H9 (cell line): ENCODE measurements at regions not wholly inside any gene's neighbourhood (a gene's known extent, or its start where the extent isn't known, plus 50 kb on each side); places are given as distances from the start of the nearest gene placed in this dataset.

Experiments used
- DNase-seq: peaks from one replicate; pipeline ENCODE4 v3.0.0-alpha.2; 2017
- H2AFZ ChIP-seq: one replicate; pipeline ENCODE4 v1.6.1; 2013; ENCODE audit warnings: mild to moderate bottlenecking, low read length, control low read depth, moderate library complexity
- H2AK5ac ChIP-seq: 2 replicates; pipeline ENCODE4 v1.6.1; 2013; ENCODE audit warnings: low read length, control low read depth, mixed read lengths; ENCODE audit not compliant: insufficient read length
- H2BK120ac ChIP-seq: one replicate; pipeline ENCODE4 v1.6.1; 2013; ENCODE audit warnings: low read depth, mild to moderate bottlenecking, low read length, control low read depth, inconsistent platforms; ENCODE audit not compliant: poor library complexity, severe bottlenecking
- H2BK12ac ChIP-seq: 2 replicates; pipeline ENCODE4 v1.6.1; 2013; ENCODE audit warnings: low read length, control low read depth, mixed read lengths, low read depth; ENCODE audit not compliant: insufficient read length
- H2BK15ac ChIP-seq: 2 replicates; pipeline ENCODE4 v1.6.1; 2013; ENCODE audit warnings: low read depth, low read length, control low read depth
- H2BK20ac ChIP-seq: one replicate; pipeline ENCODE4 v1.6.1; 2013; ENCODE audit warnings: low read depth, mild to moderate bottlenecking, low read length, control low read depth, inconsistent platforms; ENCODE audit not compliant: poor library complexity, severe bottlenecking
- H2BK5ac ChIP-seq: 2 replicates; pipeline ENCODE4 v1.6.1; 2013; ENCODE audit warnings: low read length, control low read depth, mixed read lengths; ENCODE audit not compliant: insufficient read length
- H3K14ac ChIP-seq: 2 replicates; pipeline ENCODE4 v1.6.1; 2013; ENCODE audit warnings: low read length, control low read depth; ENCODE audit not compliant: insufficient read depth
- H3K18ac ChIP-seq: 2 replicates; pipeline ENCODE4 v1.6.1; 2013; ENCODE audit warnings: low read depth, mild to moderate bottlenecking, mixed read lengths, low read length, control low read depth; ENCODE audit not compliant: insufficient read length
- H3K23ac ChIP-seq: 2 replicates; pipeline ENCODE4 v1.6.1; 2013; ENCODE audit warnings: low read length, control low read depth, mixed read lengths, low read depth; ENCODE audit not compliant: insufficient read length
- H3K23me2 ChIP-seq: 2 replicates; pipeline ENCODE4 v1.6.1; 2013; ENCODE audit warnings: low read depth, mild to moderate bottlenecking, mixed read lengths, low read length, control low read depth; ENCODE audit not compliant: insufficient read length, poor library complexity, severe bottlenecking
- H3K27ac ChIP-seq: 2 replicates; pipeline ENCODE4 v1.5.1; 2013; ENCODE audit warnings: low read length, control low read depth, mixed read lengths, low read depth; ENCODE audit not compliant: insufficient read length
- H3K27me3 ChIP-seq: 2 replicates; pipeline ENCODE4 v1.6.1; 2013; ENCODE audit warnings: low read length, control low read depth, inconsistent platforms; ENCODE audit not compliant: insufficient read depth
- H3K4ac ChIP-seq: 2 replicates; pipeline ENCODE4 v1.6.1; 2013; ENCODE audit warnings: low read depth, mild to moderate bottlenecking, control low read depth, inconsistent platforms, low read length, moderate library complexity
- H3K4me1 ChIP-seq: 2 replicates; pipeline ENCODE4 v1.6.1; 2013; ENCODE audit warnings: low read length, control low read depth, inconsistent platforms; ENCODE audit not compliant: insufficient read depth
- H3K4me2 ChIP-seq: 2 replicates; pipeline ENCODE4 v1.6.1; 2013; ENCODE audit warnings: low read length, control low read depth, mixed read lengths; ENCODE audit not compliant: insufficient read length, insufficient read depth
- H3K56ac ChIP-seq: 2 replicates; pipeline ENCODE4 v1.6.1; 2013; ENCODE audit warnings: low read depth, mild to moderate bottlenecking, mixed read lengths, low read length, control low read depth; ENCODE audit not compliant: insufficient read length
- H3K79me1 ChIP-seq: 2 replicates; pipeline ENCODE4 v1.6.1; 2013; ENCODE audit warnings: low read depth, mild to moderate bottlenecking, moderate library complexity, low read length, control low read depth, inconsistent platforms; ENCODE audit not compliant: insufficient read depth, poor library complexity, severe bottlenecking
- H3K79me2 ChIP-seq: 2 replicates; pipeline ENCODE4 v1.6.1; 2013; ENCODE audit warnings: low read length, control low read depth, inconsistent platforms; ENCODE audit not compliant: insufficient read depth
- H3K9ac ChIP-seq: 2 replicates; pipeline ENCODE4 v1.6.1; 2013; ENCODE audit warnings: low read length, control low read depth, mixed read lengths; ENCODE audit not compliant: insufficient read length; ENCODE audit errors: extremely low read depth
- H3K9me3 ChIP-seq: one replicate; pipeline ENCODE4 v1.6.1; 2013; ENCODE audit warnings: low read depth, low read length, inconsistent platforms; ENCODE audit not compliant: control insufficient read depth
- H3T11ph ChIP-seq: one replicate; pipeline ENCODE4 v1.6.1; 2013; ENCODE audit warnings: mild to moderate bottlenecking, low read length, control low read depth, inconsistent platforms
- H4K20me1 ChIP-seq: one replicate; pipeline ENCODE4 v1.6.1; 2013; ENCODE audit not compliant: control insufficient read depth, insufficient read length, insufficient read depth
- H4K5ac ChIP-seq: 2 replicates; pipeline ENCODE4 v1.6.1; 2013; ENCODE audit warnings: low read depth, mild to moderate bottlenecking, mixed read lengths, low read length, control low read depth; ENCODE audit not compliant: insufficient read length
- H4K8ac ChIP-seq: replicated peaks from 2 replicates; pipeline ENCODE4 v1.6.1; 2013; ENCODE audit warnings: low read length, control low read depth, mixed read lengths, low read depth; ENCODE audit not compliant: insufficient read length
- H4K91ac ChIP-seq: 2 replicates; pipeline ENCODE4 v1.6.1; 2013; ENCODE audit warnings: low read depth, mild to moderate bottlenecking, moderate library complexity, mixed read lengths, low read length, control low read depth; ENCODE audit not compliant: insufficient read length
- H3K27ac Mint-ChIP-seq, 3 experiments: 2 replicates in 2 of 3; 3 replicates in 1 of 3; pipeline ENCODE4 v1.8.0; 2020 to 2021; ENCODE audit warnings: mixed read lengths in 3 of 3, mild to moderate bottlenecking in 1 of 3, moderate library complexity in 1 of 3
- H3K27me3 Mint-ChIP-seq: 2 replicates; pipeline ENCODE4 v1.8.0; 2021; ENCODE audit warnings: low read depth, mild to moderate bottlenecking, moderate library complexity, mixed read lengths
- H3K36me3 Mint-ChIP-seq, 3 experiments: 2 replicates in 2 of 3; 3 replicates in 1 of 3; pipeline ENCODE4 v1.8.0; 2020 to 2021; ENCODE audit warnings: low read depth in 3 of 3, mixed read lengths in 3 of 3; ENCODE audit not compliant: insufficient read depth in 1 of 3
- H3K4me1 Mint-ChIP-seq, 2 experiments: 2 replicates each; pipeline ENCODE4 v1.8.0; 2020; ENCODE audit warnings: mixed read lengths in 2 of 2
- H3K4me3 Mint-ChIP-seq, 2 experiments: 2 replicates in 1 of 2; 3 replicates in 1 of 2; pipeline ENCODE4 v1.8.0; 2020 to 2021; ENCODE audit warnings: mild to moderate bottlenecking in 2 of 2, mixed read lengths in 2 of 2, moderate library complexity in 1 of 2
- H3K9me3 Mint-ChIP-seq, 2 experiments: 2 replicates in 1 of 2; 3 replicates in 1 of 2; pipeline ENCODE4 v1.8.0; 2020; ENCODE audit warnings: mild to moderate bottlenecking in 2 of 2, mixed read lengths in 2 of 2, moderate library complexity in 1 of 2
- WGBS: extraction: QIAGEN DNeasy Blood & Tissue Kit; methylation state at CpG from one replicate; pipeline ENCODE4 v1.1.7; 2013; ENCODE audit warnings: missing lambda C conversion rate, low lambda C conversion rate, mixed read lengths; ENCODE audit not compliant: insufficient read length; ENCODE audit errors: extremely low coverage; 5-methylcytosine and 5-hydroxymethylcytosine counted together
- TF ChIP-seq, protein P1 (sequence below): fragments of 200-600 bp; sonication (generic); conservative IDR thresholded peaks from 3 replicates; pipeline ENCODE4 v1.8.0; 2021; ENCODE audit warnings: antibody characterized with exemption, mild to moderate bottlenecking

DNA sequence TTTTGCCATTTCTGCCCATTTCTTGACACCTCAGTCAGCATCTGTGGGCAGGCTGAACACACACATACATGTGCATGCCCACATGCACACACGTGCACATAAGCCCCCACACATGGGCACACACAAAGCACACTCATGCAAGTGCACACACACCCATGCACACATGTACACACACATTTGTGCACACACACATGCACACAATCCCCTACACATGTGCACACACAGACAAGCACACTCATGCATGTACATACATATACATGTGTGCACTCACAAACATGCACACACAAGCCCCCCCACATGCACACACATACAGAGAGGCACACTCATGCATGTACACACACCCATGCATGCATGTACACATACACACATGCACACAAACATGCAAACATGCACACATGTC, 83.5 kb upstream of the ACTRT2 start:
- Histone ChIP-seq H3K23me2 (no peaks in the 10 kb centered on the region), H3K27ac (no peak overlapping the region), H4K91ac (no peak overlapping the region), H3K9ac (no peak overlapping the region), H2BK5ac (no peak overlapping the region), H3K79me2 (no peaks in the 10 kb centered on the region), H4K8ac (no peak overlapping the region), H3K14ac (no peak overlapping the region), H2AFZ (no peak overlapping the region), H3K18ac (no peak overlapping the region), H3K79me1 (no peaks in the 10 kb centered on the region), H2BK12ac (no peak overlapping the region), H2BK15ac (no peak overlapping the region), H3K9me3 (peaks cover 80% of the 10 kb centered on the region), H3K4me2 (no peak overlapping the region), H2AK5ac (no peak overlapping the region), H3K56ac (no peak overlapping the region), H3K23ac (no peak overlapping the region), H3K27me3 (no peaks in the 10 kb centered on the region), H2BK120ac (no peak overlapping the region), H3K4me1 (no peaks in the 10 kb centered on the region), H2BK20ac (no peak overlapping the region), H4K20me1 (no peaks in the 10 kb centered on the region), H3T11ph (no peak overlapping the region), H3K4ac (no peak overlapping the region), H4K5ac (no peak overlapping the region)
- Mint-ChIP-seq H3K36me3 (peaks cover 0 to 20% (median 7%) of the 10 kb centered on the region in 3 experiments; a peak in 4 of 7 replicates), H3K27ac (no peak overlapping the region), H3K9me3 (peaks cover 37 to 77% of the 10 kb centered on the region in 2 experiments), H3K4me3 (no peak overlapping the region), H3K4me1 (no peaks in the 10 kb centered on the region), H3K27me3 (peaks cover 2% of the 10 kb centered on the region)
- WGBS, result no CpG with 5 or more reads among the region's 1 CpG
- TF ChIP-seq, protein P1, sequence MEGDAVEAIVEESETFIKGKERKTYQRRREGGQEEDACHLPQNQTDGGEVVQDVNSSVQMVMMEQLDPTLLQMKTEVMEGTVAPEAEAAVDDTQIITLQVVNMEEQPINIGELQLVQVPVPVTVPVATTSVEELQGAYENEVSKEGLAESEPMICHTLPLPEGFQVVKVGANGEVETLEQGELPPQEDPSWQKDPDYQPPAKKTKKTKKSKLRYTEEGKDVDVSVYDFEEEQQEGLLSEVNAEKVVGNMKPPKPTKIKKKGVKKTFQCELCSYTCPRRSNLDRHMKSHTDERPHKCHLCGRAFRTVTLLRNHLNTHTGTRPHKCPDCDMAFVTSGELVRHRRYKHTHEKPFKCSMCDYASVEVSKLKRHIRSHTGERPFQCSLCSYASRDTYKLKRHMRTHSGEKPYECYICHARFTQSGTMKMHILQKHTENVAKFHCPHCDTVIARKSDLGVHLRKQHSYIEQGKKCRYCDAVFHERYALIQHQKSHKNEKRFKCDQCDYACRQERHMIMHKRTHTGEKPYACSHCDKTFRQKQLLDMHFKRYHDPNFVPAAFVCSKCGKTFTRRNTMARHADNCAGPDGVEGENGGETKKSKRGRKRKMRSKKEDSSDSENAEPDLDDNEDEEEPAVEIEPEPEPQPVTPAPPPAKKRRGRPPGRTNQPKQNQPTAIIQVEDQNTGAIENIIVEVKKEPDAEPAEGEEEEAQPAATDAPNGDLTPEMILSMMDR, result no peak
- no peak for DNase-seq
